ENCODE measurements at regions not wholly inside any gene's neighbourhood (a gene's known extent, or its start where the extent isn't known, plus 50 kb on each side); places are given as distances from the start of the nearest gene placed in this dataset.
A peak's percentile ranks its signal among the peaks of the same experiment; 100 is the strongest.

GRCh38 chr11:97389270-97389669, 999.5 kb downstream of the JRKL start:
- H3K4me3 Mint-ChIP-seq = no peak overlapping the region
- no peak overlapping the region for H3K9ac ChIP-seq (ENCODE audit: low read length)
- H3K4me1 Mint-ChIP-seq = no peaks in the 10 kb centered on the region
- TF ChIP-seq CTCF (IDR thresholded peaks at IDR 0.05) = no peak
- TF ChIP-seq EZH2 (IDR thresholded peaks at IDR 0.05; ENCODE audit: borderline replicate concordance, insufficient read depth, low read depth, low read length, poor library complexity, severe bottlenecking) = no peak
- H3K9me3 Mint-ChIP-seq (ENCODE audit: insufficient read depth) = peaks cover 7% of the 10 kb centered on the region
- no peak overlapping the region for H2AFZ ChIP-seq (ENCODE audit: insufficient read depth, low read depth, low read length, poor library complexity, severe bottlenecking)
- ATAC-seq (ENCODE audit: low read depth) (no peak), DNase-seq (no peak)
- no peaks in the 10 kb centered on the region for H3K36me3 ChIP-seq (replicated peaks in 1 of 2; ENCODE audit: control extremely low read depth in 1 of 2, control insufficient read depth in 1 of 2, extremely low read depth in 1 of 2, insufficient read depth in 2 of 2, low read length in 1 of 2)
- H4K20me1 ChIP-seq (ENCODE audit: control insufficient read depth, insufficient read depth, low read length, poor library complexity, severe bottlenecking) = no peaks in the 10 kb centered on the region
- 89% methylated on average over 1 of the region's 2 CpGs for WGBS (ENCODE audit: insufficient coverage)
- no peak overlapping the region for H3K27ac ChIP-seq (ENCODE audit: low read length in 2 of 2)
- ChIA-PET CTCF (no interaction called here), POLR2A (no interaction called here)
- no peaks in the 10 kb centered on the region for H3K4me1 ChIP-seq (ENCODE audit: control insufficient read depth in 2 of 2, insufficient read depth in 2 of 2, low read length in 2 of 2)
- intact Hi-C loops (cut with micrococcal nuclease) = no loop called here
- no peaks in the 10 kb centered on the region for H3K27me3 ChIP-seq (replicated peaks in 1 of 4; ENCODE audit: control extremely low read depth in 1 of 4, control insufficient read depth in 3 of 4, insufficient read depth in 4 of 4, low read length in 3 of 4)
- no peaks in the 10 kb centered on the region for H3K27me3 Mint-ChIP-seq
- no peaks in the 10 kb centered on the region for H3K9me3 ChIP-seq (ENCODE audit: control extremely low read depth in 1 of 3, control insufficient read depth in 2 of 3, insufficient read depth in 1 of 3, low read length in 2 of 3)
- H3K79me2 ChIP-seq (ENCODE audit: control insufficient read depth, insufficient read depth, low read length) = no peaks in the 10 kb centered on the region
- no peak overlapping the region for H3K4me3 ChIP-seq (ENCODE audit: control extremely low read depth in 1 of 5, extremely low read depth in 1 of 5, insufficient read depth in 1 of 5, low read depth in 2 of 5, low read length in 4 of 5)
- no peak overlapping the region for H3K27ac Mint-ChIP-seq
- no peak overlapping the region for H3K4me2 ChIP-seq (replicated peaks; ENCODE audit: low read depth, low read length, poor library complexity, severe bottlenecking)

GRCh38 chr11:97398246-97398645, 1008.4 kb downstream of the JRKL start:
- no peaks in the 10 kb centered on the region for H3K4me1 ChIP-seq (ENCODE audit: control insufficient read depth in 2 of 2, insufficient read depth in 2 of 2, low read length in 2 of 2)
- no peaks in the 10 kb centered on the region for H3K27me3 ChIP-seq (replicated peaks in 1 of 4; ENCODE audit: control extremely low read depth in 1 of 4, control insufficient read depth in 3 of 4, insufficient read depth in 4 of 4, low read length in 3 of 4)
- peak; percentile 3 for DNase-seq
- no peak overlapping the region for H3K4me2 ChIP-seq (replicated peaks; ENCODE audit: low read depth, low read length, poor library complexity, severe bottlenecking)
- H3K4me3 ChIP-seq (ENCODE audit: control extremely low read depth in 1 of 5, extremely low read depth in 1 of 5, insufficient read depth in 1 of 5, low read depth in 2 of 5, low read length in 4 of 5) = no peak overlapping the region
- H3K9me3 Mint-ChIP-seq (ENCODE audit: insufficient read depth) = peaks cover under 1% of the 10 kb centered on the region
- no peaks in the 10 kb centered on the region for H3K79me2 ChIP-seq (ENCODE audit: control insufficient read depth, insufficient read depth, low read length)
- no peaks in the 10 kb centered on the region for H3K36me3 ChIP-seq (replicated peaks in 1 of 2; ENCODE audit: control extremely low read depth in 1 of 2, control insufficient read depth in 1 of 2, extremely low read depth in 1 of 2, insufficient read depth in 2 of 2, low read length in 1 of 2)
- H2AFZ ChIP-seq (ENCODE audit: insufficient read depth, low read depth, low read length, poor library complexity, severe bottlenecking) = no peak overlapping the region
- no peak overlapping the region for H3K27ac ChIP-seq (ENCODE audit: low read length in 2 of 2)
- no peak overlapping the region for H3K9ac ChIP-seq (ENCODE audit: low read length)
- CTCF ChIA-PET = no interaction called here
- H4K20me1 ChIP-seq (ENCODE audit: control insufficient read depth, insufficient read depth, low read length, poor library complexity, severe bottlenecking) = no peaks in the 10 kb centered on the region
- no peak overlapping the region for H3K4me3 Mint-ChIP-seq
- intact Hi-C loops (cut with micrococcal nuclease) = no loop called here
- H3K4me1 Mint-ChIP-seq = no peaks in the 10 kb centered on the region
- H3K27ac Mint-ChIP-seq = no peak overlapping the region
- POLR2A ChIA-PET = no interaction called here
- 65% methylated on average over 4 of the region's 4 CpGs for WGBS (ENCODE audit: insufficient coverage)
- no peak for ATAC-seq (ENCODE audit: low read depth)
- H3K9me3 ChIP-seq (ENCODE audit: control extremely low read depth in 1 of 3, control insufficient read depth in 2 of 3, insufficient read depth in 1 of 3, low read length in 2 of 3) = peaks cover 0 to 10% (median 0%) of the 10 kb centered on the region in 3 donors
- no peak for TF ChIP-seq CTCF (IDR thresholded peaks at IDR 0.05)
- no peak for TF ChIP-seq EZH2 (IDR thresholded peaks at IDR 0.05; ENCODE audit: borderline replicate concordance, insufficient read depth, low read depth, low read length, poor library complexity, severe bottlenecking)
- no peaks in the 10 kb centered on the region for H3K27me3 Mint-ChIP-seq
